WTC11 (cell line): ENCODE measurements at regions not wholly inside any gene's neighbourhood (a gene's known extent, or its start where the extent isn't known, plus 50 kb on each side); places are given as distances from the start of the nearest gene placed in this dataset.

Experiments
- TF ChIP-seq, protein P1 (sequence below): sonication (generic); formaldehyde crosslinking; IDR thresholded peaks from 2 replicates; pipeline ENCODE4 v1.8.1; 2023; ENCODE audit warnings: mild to moderate bottlenecking, missing genetic modification reagents
- TF ChIP-seq, protein P2 (sequence below): sonication (generic); formaldehyde crosslinking; IDR thresholded peaks from 2 replicates; pipeline ENCODE4 v1.8.0; 2023; ENCODE audit warnings: missing genetic modification reagents
- TF ChIP-seq, protein P3 (sequence below): sonication (generic); formaldehyde crosslinking; IDR thresholded peaks from 2 replicates; pipeline ENCODE4 v1.8.0; 2022; ENCODE audit warnings: mild to moderate bottlenecking, missing genetic modification reagents

DNA sequence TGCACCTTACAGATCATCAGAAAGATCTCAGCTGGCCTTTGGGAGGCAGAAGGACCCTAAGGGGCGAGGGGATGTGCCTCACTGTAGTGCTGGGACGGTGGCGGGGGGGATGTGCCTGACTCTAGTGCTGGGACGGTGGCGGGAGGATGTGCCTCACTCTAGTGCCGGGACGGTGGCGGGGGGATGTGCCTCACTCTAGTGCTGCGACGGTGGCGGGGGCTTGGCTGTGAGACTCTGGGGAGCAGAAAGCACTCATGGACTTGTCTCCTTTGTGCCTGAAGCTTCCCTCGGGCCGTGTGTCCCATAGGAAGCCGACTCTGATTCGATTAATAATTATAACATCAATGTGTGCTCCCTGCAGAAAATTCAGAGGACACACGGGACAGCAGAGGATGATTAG, 126.6 kb downstream of the ZNF664 start:
- TF ChIP-seq, protein P1, sequence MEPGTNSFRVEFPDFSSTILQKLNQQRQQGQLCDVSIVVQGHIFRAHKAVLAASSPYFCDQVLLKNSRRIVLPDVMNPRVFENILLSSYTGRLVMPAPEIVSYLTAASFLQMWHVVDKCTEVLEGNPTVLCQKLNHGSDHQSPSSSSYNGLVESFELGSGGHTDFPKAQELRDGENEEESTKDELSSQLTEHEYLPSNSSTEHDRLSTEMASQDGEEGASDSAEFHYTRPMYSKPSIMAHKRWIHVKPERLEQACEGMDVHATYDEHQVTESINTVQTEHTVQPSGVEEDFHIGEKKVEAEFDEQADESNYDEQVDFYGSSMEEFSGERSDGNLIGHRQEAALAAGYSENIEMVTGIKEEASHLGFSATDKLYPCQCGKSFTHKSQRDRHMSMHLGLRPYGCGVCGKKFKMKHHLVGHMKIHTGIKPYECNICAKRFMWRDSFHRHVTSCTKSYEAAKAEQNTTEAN (CRISPR knock-in tag), result no peak
- TF ChIP-seq, protein P2, sequence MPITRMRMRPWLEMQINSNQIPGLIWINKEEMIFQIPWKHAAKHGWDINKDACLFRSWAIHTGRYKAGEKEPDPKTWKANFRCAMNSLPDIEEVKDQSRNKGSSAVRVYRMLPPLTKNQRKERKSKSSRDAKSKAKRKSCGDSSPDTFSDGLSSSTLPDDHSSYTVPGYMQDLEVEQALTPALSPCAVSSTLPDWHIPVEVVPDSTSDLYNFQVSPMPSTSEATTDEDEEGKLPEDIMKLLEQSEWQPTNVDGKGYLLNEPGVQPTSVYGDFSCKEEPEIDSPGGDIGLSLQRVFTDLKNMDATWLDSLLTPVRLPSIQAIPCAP (CRISPR knock-in tag), result no peak
- TF ChIP-seq, protein P3, sequence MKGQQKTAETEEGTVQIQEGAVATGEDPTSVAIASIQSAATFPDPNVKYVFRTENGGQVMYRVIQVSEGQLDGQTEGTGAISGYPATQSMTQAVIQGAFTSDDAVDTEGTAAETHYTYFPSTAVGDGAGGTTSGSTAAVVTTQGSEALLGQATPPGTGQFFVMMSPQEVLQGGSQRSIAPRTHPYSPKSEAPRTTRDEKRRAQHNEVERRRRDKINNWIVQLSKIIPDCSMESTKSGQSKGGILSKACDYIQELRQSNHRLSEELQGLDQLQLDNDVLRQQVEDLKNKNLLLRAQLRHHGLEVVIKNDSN (CRISPR knock-in tag), result no peak
